Lower leg skin (tissue), 4 donors: ENCODE measurements at regions not wholly inside any gene's neighbourhood (a gene's known extent, or its start where the extent isn't known, plus 50 kb on each side); places are given as distances from the start of the nearest gene placed in this dataset.

Experiments used
- DNase-seq, 2 donors: peaks; one replicate each; pipeline ENCODE4 v3.0.0-alpha.2; 2019; ENCODE audit warnings: low spot score in 2 of 2
- H3K4me3 ChIP-seq: fragments of 200-600 bp; sonication (generic); 2 replicates; pipeline ENCODE4 v1.5.1; 2017; ENCODE audit warnings: mild to moderate bottlenecking, low read depth; ENCODE audit not compliant: poor library complexity, severe bottlenecking
- POLR2A ChIP-seq, 2 donors: fragments of 450-650 bp; IDR thresholded peaks; one replicate each; pipeline ENCODE4 v1.6.1; 2016 to 2017; ENCODE audit warnings: antibody characterized with exemption in 2 of 2, mild to moderate bottlenecking in 1 of 2, moderate library complexity in 1 of 2
- WGBS, 2 donors: methylation state at CpG; one replicate each; pipeline ENCODE4 v1.1.5; 2018; 5-methylcytosine and 5-hydroxymethylcytosine counted together
- intact Hi-C: fragments of 100-400 bp; cut with DNase I; formaldehyde crosslinking; loops from one replicate; pipeline ENCODE4 v1.15.0; 2023; ENCODE audit warnings: low total_unique reads
- TF ChIP-seq, protein P1 (sequence below), 3 donors: fragments of 450-650 bp; IDR thresholded peaks; one replicate each; pipeline ENCODE4 v1.5.1; 2016; ENCODE audit warnings: antibody characterized with exemption in 3 of 3, mild to moderate bottlenecking in 3 of 3, moderate library complexity in 2 of 3

DNA sequence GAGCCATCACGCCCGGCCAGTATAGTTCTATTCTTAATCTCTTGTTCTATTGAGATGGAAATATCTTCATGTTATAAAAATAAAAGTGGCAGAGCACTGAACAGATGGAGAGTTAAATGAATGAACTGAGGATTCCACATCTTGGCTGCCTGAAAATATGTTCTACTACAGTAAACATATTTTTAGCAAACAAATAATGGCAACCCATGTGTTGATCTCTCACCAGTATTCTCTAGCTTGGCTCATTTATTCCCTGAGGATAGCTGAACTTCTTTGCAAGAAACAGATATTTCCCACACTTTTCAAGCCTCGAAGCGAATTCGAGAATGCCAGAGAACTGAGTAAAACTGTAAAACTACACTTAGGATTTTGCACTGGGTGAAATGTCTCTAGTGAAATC lies 58.9 kb downstream of the DIRAS3 start:
- no peak for DNase-seq
- 79 to 82% methylated on average over 5 of the region's 5 CpGs for WGBS, 2 donors
- no peak overlapping the region for H3K4me3 ChIP-seq
- TF ChIP-seq POLR2A (IDR thresholded peaks at IDR 0.05) = no peak
- TF ChIP-seq, protein P1, sequence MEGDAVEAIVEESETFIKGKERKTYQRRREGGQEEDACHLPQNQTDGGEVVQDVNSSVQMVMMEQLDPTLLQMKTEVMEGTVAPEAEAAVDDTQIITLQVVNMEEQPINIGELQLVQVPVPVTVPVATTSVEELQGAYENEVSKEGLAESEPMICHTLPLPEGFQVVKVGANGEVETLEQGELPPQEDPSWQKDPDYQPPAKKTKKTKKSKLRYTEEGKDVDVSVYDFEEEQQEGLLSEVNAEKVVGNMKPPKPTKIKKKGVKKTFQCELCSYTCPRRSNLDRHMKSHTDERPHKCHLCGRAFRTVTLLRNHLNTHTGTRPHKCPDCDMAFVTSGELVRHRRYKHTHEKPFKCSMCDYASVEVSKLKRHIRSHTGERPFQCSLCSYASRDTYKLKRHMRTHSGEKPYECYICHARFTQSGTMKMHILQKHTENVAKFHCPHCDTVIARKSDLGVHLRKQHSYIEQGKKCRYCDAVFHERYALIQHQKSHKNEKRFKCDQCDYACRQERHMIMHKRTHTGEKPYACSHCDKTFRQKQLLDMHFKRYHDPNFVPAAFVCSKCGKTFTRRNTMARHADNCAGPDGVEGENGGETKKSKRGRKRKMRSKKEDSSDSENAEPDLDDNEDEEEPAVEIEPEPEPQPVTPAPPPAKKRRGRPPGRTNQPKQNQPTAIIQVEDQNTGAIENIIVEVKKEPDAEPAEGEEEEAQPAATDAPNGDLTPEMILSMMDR (IDR thresholded peaks at IDR 0.05) = no peak
- intact Hi-C loops = no loop called here

DNA sequence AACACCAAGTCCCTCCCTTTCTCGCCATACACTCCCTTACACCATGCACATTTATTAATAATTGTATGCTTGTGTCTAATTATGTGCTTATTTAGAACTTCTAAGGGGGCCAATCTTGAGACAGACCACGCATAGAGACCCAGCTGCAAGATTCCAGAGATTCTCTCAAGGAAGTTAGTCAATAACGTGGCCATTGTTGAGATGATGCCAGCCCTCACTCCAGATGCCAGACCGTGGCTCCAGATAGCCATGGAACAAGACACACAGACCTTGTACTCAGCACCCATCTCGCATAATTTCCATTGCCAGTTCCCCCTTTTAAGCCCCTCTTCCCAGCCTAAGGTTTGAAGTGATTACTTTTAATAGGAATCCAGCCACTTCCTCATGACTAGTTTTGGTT lies 62.4 kb downstream of the DIRAS3 start:
- intact Hi-C loops = no loop called here
- DNase-seq = no peak
- TF ChIP-seq POLR2A (IDR thresholded peaks at IDR 0.05) = no peak
- TF ChIP-seq, protein P1 (IDR thresholded peaks at IDR 0.05) = no peak
- 85 to 93% methylated on average over 5 of the region's 5 CpGs for WGBS, 2 donors
- H3K4me3 ChIP-seq = no peak overlapping the region

DNA sequence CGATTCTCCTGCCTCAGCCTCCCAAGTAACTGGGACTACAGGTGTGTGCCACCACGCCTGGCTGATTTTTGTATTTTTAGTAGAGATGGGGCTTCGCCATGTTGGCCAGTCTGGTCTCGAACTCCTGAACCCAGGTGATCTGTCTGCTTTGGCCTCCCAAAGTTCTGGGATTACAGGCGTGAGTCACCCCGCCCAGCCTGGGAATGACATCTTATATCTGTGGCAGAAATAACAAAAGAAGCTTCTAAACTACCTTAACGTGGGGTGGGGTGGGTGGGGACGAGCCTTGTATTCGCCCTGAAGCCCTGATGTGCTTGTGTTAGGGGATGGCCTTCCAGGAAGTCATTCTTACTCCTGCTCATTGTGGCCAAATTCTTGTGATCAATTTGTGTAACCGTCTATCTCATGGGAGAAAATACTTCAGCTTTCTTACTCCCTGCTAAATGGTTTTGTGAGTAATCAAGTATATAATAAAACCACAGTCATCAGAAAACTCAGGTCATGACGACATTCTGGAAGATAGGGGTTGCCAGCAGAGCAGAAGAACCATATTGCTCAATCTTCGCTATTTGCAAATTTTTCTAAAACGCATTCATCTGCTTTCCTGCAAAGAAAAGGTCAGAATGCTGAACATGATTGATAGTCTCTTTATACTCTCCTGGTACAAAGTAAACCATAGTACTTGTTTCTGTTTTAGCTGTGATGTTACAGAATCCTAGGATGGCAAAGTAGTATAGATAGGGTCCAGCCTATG lies 63.2 kb downstream of the DIRAS3 start:
- no peak overlapping the region for H3K4me3 ChIP-seq
- intact Hi-C loops = no loop called here
- WGBS, 2 donors = 72 to 80% methylated on average over 13 of the region's 13 CpGs
- TF ChIP-seq, protein P1 (IDR thresholded peaks at IDR 0.05) = no peak
- TF ChIP-seq POLR2A (IDR thresholded peaks at IDR 0.05) = no peak
- DNase-seq = no peak

DNA sequence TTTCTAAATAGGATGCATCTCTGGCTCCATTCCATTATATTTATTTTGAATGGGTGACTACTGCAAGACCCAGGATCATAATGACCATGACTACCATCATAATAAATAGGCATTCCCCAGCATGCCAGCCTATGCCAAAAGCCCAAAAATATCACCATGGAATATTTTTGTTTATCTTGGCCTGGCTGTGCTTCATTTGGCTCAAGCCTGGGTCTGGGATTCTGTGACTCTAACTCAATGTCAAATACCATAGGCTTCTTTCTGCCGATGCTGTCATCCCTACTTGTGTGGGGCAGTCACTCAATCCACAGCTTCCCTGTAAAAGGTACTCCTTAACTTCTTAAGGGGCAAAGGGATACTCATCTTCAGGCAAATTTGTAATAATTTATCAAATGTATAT lies 66.6 kb downstream of the DIRAS3 start:
- H3K4me3 ChIP-seq = no peak overlapping the region
- WGBS, 2 donors = 85 to 91% methylated on average over 1 of the region's 1 CpG
- DNase-seq = no peak
- intact Hi-C loops = no loop called here
- TF ChIP-seq POLR2A (IDR thresholded peaks at IDR 0.05) = no peak
- TF ChIP-seq, protein P1 (IDR thresholded peaks at IDR 0.05) = no peak

DNA sequence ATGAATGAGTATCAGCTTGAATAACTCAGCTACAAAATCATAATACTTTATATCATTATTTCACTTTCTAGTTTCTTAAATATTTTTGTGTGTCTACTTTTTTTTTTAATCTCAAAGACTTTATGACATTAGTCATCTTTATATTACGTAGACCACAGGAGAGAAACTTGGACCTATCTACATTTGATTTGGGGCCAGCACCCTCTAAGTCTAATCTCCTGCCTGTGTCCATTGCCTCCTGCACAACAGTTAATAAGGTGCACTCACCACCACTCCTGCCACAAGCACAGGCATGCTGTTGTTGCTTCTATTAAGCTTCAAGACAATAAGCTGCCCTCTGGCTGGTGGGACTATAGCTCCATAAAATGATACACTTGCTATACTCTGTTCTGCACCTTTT lies 70.4 kb downstream of the DIRAS3 start:
- DNase-seq = no peak
- intact Hi-C loops = no loop called here
- WGBS, 2 donors = 75 to 94% methylated on average over 1 of the region's 1 CpG
- no peak overlapping the region for H3K4me3 ChIP-seq
- no peak for TF ChIP-seq POLR2A (IDR thresholded peaks at IDR 0.05)
- TF ChIP-seq, protein P1 (IDR thresholded peaks at IDR 0.05) = no peak

DNA sequence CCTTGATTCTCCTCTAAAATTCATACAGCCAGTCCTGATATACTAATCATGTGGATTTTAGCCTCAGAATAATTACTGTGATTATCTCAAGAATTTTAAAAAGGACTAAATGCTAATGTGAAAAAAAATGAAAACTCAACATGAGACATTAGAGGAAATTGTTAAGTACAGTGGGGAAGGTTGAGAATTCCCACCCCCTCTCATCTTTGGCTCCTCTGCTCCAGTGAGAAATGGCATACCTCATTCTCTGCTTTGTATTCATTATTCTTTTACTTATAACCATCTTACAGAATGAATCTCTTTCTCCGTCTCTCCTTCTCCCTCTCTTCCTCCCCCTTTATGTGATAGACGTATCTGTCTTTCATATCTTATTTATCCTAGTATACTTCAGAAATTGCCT lies 70.9 kb downstream of the DIRAS3 start:
- intact Hi-C loops = no loop called here
- no peak for TF ChIP-seq POLR2A (IDR thresholded peaks at IDR 0.05)
- TF ChIP-seq, protein P1 (IDR thresholded peaks at IDR 0.05) = no peak
- WGBS, 2 donors = 85 to 88% methylated on average over 2 of the region's 2 CpGs

More for the DNA sequence above, 70.9 kb downstream of the DIRAS3 start:
- no peak for DNase-seq
- H3K4me3 ChIP-seq = no peak overlapping the region
